Umbilical cord (tissue), 1 donor: ENCODE measurements at regions not wholly inside any gene's neighbourhood (a gene's known extent, or its start where the extent isn't known, plus 50 kb on each side); places are given as distances from the start of the nearest gene placed in this dataset.

Experiments used
- DNase-seq: peaks from one replicate; pipeline ENCODE4 v3.0.0-alpha.2; 2015; ENCODE audit warnings: low spot score

GRCh38 chr4:37737466-37737865, 51.3 kb upstream of the RELL1 start:
- no peak for DNase-seq
